ENCODE measurements at regions not wholly inside any gene's neighbourhood (a gene's known extent, or its start where the extent isn't known, plus 50 kb on each side); places are given as distances from the start of the nearest gene placed in this dataset.
"Not testable (repeated sequence)": the region's sequence is repeated elsewhere in the genome, so short reads cannot be mapped to it uniquely, and the experiment has no call there.

DNA sequence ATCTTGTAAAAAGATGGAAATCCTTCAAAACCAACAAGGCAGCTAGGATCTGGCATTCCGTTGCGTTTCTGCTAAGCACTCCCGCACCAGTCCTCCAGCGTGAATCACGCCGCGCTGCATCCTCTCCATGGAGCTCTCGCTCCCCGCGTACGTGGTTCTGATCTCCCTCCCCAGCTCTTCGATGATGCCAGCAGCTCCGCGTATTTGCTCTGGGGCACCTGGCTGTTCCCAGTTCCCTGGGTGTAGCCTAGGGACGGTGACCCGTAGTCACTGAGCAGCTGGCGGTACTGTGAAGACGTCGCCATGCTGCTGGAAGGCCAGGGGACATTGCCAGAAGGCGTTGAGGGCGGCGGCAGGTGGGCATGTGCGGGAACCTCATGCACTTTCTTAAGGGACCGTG lies 407.5 kb downstream of the RNF144A start:
- DNase-seq = no peak

DNA sequence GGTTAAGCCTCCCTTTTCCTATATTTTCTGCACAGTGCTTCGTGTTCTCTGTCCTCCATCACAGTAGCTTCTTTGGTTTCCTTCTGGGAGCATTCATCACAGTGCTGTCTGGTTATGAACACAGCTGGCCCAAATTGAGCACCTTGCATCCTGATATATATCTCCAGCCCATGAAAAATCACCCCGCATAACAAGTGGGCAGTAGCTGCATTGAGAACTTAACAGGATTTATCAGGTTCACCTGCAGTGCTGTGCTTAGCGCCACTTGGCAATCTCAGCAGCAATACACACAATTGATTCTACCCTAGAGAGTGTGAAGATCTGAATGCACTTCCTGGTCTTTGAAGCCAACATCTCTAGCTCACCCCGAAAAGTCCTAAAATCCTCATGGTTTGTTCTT lies 408.0 kb downstream of the RNF144A start:
- DNase-seq = no peak

DNA sequence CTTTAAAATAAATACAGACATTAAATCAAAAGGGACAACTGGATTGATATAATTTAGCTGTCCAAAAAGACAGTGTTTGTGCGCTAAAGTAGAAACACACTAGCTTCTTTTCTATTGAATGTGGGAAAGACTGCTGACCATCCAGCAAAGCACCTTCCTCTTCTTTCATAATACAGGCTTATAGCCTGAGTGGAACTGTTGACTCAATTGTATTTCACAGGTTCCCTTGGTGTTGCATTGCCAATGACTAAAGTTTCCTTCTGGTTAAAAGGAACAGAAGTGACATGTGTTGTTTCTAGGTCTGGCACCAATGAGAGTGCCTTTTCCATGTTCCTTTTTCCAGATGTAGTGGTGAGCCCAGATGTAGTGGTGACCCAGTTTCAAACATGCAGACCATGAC lies 412.3 kb downstream of the RNF144A start:
- no peak for DNase-seq

DNA sequence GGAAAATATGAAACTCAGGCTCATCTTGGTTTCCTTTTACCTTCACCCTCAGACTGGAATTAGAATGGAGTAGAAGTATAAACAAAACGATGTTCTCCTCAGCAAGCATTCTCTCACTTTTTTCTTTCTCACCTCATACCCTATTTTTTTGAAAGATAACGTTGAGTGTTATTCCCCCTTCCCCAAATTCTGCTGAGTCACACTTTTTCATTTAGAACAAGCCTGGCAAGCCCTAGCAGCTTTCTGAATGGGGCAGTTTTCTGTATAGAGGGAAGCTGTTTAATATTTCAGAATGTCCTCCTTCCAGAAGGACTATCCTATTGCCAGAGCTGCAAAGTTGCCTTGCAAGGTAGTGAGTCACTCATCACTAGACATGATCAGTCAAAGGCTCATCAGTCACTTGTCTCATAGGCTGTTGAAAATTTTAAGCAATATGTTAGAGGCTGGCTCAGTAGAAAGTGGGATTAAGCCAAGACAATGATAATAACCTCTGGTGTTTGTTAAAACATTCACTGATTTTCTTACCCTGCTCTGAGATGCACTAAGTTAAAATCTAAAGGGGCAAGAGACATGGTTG lies 416.1 kb downstream of the RNF144A start:
- DNase-seq = no peak

DNA sequence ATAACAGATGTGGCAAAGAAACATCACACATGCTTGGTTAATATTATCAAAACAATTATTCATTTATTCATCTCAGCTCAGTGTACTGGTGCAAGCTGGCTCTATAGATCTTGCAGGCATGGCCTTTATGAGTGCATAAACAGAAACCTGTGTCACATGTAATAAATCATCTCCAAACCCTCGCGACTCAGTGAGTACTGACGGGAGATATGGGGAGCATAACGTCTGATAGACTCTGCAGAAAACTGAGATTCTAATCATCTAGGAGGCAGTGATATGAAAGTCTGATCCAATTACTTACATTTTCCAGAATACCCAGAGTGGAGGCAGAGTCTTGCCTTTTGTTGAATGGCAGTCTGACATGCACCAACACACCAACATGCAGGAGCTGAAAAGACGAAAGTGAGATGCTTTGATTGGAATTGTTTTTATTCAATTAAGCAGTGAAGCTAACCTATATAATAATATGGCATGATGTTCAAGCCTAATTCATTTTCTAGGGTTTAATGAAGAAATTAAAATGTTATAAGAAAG lies 416.8 kb downstream of the RNF144A start:
- DNase-seq = no peak

DNA sequence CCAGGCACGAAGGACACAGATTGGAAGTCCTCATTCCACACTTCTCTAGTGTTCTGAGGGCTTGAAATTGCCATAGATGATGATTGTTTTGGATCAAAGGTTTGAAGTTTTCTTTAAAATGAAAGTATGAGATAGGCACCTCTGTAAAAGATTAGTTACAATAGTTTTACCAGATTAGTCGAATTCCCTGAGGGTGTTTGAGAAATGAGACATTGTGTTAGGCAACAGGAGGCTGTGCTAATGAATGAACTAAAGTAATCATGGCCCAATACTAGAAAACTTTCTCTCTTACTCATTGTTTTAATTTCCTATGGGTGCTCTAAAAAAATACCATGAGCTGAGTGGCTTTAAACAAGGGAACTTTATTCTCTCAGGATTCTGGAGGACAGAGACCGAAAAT lies 421.7 kb downstream of the RNF144A start:
- no peak for DNase-seq

DNA sequence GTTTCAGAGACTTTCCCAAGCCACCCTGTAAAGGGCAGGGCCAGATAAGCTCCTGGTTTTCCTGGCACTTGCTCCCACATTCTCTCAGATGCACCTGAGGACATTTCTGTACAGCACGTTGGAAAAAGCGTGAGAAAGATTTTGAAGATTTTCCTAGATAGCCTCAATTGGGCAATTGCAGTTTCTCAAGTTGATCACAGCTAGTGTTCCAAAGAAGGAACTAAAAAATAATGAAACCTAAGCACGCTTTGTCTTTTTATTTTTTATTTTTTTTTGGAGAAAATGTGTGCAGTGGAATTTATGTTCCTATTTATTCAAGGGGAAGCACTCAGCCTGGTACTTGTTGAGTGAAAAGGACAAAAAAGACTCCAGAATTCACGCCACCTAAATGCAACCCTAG lies 429.1 kb downstream of the RNF144A start:
- no peak for DNase-seq

DNA sequence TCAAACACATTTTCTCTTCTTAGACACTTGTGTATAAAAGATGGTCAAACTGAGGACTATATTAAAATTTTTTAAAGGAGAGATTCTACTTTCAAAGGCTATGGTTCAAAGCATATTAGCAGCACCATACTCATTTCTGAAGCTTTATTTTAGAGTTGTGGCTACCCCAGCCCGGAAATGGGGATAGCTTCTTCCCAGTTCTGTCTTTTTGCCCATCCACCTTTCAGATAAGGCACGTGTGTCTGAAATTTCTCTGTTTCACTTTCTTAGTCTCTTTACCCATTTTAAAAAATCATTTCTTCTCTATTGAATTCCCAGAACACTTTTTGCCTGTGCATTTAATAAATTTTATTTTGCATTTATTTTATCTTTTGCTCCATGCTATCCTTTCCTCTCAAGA lies 431.5 kb downstream of the RNF144A start:
- no peak for DNase-seq

DNA sequence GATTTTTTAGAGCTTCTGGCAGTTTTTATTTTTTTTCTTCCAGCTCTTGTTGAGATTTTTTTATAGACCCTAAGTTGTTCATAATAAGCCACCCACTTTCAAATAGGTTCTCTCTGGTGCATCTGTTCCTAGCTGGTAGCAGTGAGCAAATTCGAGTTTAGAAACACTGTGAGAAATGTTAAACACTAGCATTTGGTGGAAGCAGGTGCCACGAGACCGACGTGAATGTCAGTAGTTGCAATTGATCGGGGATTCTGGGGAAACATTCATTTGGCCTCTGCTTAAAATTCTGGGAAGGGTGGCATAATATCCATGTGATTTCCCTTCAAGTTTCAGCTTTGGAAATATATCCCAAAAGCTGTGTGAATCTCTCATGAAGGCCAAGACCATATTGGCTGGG lies 435.0 kb downstream of the RNF144A start:
- DNase-seq = no peak

DNA sequence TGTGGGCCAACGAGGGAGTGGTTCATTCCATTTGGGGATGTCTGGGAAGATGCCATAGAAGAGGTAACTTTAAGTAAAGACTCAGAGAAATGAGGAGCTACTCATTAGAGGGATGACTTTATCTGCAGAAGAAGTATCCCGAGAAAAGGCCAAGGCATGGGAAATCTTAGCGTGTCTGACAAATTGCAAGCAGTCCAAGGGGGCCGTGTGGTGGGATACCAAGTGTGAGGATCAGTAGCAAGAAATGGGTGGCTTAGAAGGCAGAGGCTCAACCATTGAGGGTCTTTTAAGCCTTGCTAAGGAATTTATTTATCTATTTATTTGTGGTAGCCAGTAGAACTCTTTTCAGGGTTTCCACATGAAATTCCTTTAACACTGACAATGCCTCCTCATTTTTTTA lies 436.4 kb downstream of the RNF144A start:
- no peak for DNase-seq

DNA sequence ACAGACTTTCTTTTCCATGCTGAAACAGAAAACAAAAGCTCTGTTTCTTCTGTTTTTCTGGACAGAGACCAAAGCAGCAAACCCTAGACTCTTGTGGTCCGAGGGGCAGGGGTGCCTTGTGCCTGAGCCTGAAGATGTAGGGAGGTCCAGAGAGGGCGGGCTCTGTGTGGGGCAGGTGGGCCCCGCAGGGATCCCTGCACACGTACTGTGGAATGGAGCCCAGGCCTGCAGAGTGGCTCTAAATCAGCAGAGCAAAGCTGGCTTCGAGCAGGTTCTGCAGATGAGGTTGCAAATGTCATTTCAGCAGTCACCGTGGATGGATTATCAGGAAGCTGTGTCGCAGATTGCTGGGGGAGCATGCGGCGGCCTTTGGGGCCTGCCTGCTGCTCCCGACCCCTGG lies 438.6 kb downstream of the RNF144A start:
- DNase-seq = no peak

DNA sequence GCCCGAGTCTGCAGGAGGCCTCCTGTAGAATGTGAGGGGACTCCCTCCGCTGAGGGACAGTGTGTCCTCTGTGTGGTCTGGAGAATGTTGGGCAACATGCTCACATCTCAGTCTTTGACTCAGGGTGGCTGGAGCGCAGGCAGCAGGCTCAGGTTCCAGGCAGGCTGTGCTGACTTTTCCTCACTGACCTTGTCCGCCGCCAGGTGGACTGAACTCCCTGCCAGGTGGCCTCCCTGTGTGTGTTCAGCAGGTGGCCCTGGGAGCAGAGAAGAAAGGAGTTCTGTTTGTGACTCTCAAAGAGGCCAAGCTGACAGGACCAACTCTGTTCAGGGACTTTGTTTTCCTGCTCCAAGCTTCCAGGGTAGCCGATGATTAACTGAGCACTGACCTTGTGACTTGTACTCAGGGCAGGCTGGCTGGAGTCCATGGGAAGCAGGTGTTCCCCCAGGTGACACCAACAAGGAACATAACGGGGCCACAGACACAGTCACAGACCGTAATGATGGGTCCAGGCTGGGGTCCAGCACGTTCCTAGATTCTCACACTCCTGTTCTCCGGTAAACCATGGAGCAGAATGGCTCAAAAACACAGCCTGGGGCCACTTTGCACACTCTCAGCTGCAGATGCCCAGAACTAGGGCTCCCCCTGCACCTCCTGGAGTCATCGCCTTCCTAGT lies 439.8 kb downstream of the RNF144A start:
- no peak for DNase-seq

DNA sequence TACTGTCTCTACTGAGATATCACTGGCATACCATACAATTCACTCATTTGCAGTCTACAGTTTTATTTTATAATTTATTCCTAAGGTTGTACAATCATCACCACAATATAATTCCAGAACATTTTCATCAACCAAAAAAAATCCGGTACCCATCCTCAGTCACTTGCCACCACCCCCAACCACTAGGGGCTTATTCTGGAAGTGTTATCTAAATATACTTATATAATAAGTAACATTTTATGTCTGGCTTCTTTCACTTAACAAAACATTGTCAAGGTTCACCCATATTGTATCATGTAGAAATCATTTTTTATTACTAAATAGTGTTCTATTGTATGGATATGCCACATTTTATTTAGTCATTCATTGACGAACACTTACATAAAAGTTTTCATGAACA lies 440.8 kb downstream of the RNF144A start:
- no peak for DNase-seq

DNA sequence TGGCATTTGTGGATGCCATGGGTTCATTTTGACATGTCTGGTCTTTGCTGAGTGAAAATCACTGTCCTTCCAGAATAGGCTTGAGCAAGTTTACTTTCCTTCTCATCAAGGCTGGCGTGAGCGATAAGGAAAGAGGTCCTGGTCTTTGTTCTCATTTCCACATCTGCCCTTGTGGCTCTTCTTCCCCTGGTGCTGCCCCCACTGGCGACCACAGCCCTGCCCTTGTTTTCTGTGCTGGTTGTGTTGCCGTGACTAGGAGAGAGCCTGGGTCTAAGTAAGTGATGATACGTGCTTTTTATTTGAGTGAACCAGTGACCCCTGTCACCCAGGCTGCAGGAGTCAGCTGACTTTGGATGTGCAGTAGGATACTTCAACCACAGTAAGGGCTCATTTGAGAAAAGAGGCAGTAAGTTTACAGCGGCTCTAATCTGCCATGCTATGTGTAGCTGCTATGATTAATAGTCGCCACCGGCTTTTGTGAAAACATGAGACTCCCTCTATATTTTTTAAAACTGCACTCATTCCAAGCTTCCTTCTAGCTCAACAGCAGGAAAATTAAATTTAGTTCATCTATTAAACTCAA lies 441.7 kb downstream of the RNF144A start:
- no peak for DNase-seq

DNA sequence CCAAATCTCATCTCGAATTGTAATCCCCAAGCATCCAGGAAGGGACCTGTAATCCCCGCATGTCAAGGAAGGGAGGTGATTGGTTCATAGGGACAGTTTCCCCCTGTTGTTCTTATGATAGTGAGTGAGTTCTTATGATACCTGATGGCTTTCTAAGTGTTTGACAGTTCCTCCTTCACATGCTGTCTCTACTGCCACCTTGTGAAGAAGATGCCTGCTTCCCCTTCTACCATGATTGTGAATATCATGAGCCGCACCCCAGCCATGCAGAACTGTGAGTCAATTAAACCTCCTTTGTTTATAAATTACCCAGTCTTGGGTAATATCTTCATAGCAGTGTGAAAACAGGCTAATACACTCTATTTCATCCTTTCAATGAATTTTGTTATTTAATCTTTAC lies 446.7 kb downstream of the RNF144A start:
- DNase-seq = no peak

DNA sequence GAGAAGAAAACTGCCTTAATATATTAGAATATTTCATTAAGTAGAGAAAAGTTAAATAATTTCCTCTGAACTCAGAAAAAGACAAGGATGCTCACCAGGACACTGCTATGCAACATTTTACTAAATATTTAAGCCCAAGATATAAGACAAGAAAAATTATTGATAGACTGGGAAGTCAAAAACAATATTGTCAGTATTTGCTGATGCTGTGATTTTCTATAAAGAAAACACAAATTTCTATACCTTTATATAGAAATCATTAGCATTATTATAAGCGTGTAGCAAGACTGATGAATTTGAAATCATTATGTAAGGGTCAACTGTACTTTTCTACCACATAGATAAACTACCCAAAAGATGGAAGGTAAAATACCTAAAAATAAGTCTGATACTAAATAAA lies 451.0 kb downstream of the RNF144A start:
- DNase-seq = no peak

DNA sequence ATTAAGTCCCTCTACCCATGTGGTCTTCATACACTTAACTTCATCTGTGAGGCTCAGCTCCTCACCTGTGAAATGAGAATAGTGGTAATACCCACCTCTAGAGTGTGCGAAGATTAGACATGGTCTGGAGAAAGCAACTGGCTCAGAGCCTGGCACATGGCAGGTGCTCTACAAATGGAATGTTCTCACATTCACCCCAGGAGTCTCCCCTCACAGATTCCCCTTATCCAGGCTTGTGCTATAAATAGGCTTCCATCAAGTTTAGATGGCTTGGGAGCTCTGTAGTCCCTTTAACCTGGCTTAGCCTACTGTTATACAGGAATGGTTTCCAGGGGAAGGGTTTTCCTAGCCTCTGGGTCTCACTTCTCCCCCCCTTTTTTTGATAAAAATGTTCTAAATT lies 455.9 kb downstream of the RNF144A start:
- DNase-seq = no peak

DNA sequence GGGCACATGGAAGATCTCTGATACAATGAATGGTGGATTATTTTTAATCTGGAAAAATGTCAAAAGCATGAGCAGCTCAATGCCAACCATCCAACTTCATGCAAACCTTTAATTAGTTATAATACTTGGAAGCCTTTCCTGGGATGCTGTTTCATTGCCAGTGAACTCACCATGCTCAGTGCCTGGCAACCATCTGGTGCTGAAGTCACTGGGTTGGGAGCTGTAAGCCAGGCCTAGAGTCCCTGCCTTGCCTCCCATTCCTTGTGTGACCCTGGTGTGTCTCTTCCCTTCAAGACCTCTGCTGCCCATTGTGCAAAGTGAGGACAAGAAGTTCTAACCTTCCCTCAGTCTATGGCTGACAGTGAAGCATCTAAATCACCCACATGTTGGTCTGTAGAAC lies 458.7 kb downstream of the RNF144A start:
- no peak for DNase-seq

DNA sequence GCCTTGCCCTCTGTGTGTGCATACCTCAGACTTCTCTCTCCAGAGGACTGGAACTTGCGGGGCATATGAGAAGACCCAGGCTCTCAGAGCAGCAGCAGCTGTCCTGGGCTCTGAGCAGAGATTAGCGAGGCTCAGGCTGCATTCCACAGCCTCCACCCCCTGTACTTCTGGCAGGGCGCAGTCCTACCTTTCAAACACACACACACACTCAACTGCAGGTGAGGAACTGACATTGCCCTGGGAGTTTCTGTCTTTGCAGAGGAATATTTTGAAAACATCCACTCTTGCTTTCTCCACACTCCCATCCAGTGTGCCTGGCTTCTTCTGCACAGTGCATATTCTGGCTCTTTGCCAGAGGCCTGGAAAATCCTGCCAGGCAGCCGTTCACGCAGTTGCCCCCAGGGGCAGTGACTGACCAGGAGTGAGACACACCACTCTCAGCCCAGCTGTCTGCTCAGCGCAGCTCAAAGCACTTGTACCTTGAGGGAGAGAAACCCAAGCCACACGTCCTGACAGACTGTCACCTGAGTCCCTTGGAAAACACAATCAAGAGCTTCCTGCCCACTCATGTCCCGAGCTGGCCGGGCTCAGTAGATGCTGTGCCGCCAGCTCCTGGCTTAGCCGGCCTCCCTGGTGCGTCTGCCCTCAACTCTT lies 460.8 kb downstream of the RNF144A start:
- DNase-seq = peak; percentile 68

DNA sequence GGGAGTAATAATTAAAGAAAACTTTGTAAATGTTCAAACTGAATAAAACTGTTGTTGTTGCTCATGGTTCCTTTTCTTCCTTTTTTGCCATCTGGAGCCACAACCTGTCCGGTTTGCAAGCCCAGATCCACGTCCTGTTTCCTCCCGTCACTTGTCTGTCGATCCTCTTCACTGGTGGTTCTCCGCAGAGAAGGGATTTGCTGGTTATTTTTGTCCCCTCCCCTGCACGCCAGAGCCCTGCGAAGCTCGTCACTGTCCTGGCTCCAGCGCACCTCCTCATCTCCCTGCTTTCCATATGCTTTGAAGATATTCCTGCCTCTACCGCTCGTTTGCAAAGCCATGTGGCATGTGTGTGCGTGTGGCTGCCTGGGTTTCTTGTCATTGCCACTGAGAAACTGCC lies 461.4 kb downstream of the RNF144A start:
- DNase-seq = no peak

DNA sequence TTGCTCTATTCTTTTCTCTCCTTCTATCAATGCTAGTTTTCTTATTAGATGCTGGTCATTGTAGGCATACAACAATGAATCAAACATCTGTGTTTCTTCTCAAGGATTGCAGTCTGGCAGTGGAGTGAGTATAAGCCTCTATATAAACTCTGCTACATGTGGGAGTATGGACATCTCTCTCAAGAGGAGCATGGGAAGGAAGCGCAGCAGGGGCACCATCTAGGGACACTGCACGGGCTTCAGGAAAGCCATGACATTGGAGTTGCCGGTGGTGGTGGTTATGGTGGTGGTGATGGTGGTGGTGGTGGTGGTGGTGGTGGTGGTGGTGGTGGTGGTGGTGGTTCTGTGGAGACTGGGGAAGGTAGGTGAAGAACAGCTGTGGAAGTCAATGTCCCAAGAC lies 462.6 kb downstream of the RNF144A start:
- no peak for DNase-seq

DNA sequence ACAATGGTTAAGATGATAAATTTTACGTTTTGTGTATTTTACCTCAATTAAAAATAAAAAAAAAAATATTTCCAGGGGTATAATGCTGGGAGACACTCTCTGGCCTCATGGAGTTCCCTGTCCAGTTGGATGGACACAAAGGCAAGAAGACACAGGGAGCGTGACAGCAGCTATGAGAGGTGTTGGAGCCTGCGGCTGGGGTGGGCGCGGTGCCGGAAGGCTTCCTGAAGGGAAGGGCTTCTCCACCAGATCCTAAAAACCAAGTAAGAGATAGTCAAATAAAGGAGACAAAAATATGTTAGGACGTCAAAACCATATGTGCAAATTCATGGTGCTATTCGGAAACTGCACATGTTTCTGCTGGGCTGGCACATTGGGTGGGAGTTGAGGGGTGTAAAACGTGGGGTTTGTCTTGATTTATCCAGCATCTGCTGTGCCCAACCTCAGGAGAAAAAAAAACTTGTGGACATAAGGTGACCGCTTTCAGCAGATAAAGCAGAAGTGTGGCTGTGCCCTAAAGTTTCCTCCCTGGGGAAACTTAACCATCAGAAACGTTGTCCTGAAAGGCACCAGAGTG lies 467.6 kb downstream of the RNF144A start:
- no peak for DNase-seq

DNA sequence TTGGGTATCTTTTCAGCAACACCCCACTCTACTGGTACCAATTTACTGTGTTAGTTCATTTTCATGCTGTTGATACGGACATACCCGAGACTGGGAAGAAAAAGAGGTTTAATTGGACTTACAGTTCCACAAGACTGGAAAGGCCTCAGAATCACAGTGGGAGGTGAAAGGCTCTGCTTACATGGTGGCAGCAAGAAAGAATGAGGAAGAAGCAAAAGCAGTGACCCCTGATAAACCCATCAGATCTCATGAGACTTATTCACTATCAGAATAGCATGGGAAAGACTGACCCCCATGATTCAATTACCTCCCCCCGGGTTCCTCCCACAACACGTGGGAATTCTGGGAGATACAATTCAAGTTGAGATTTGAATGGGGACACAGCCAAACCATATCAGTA lies 473.1 kb downstream of the RNF144A start:
- not testable (repeated sequence) for DNase-seq

All from DMS79 treated with DMSO at 0.1 percent for 48 hours (cell line).